Stomach (tissue), 8 donors: ENCODE measurements at regions not wholly inside any gene's neighbourhood (a gene's known extent, or its start where the extent isn't known, plus 50 kb on each side); places are given as distances from the start of the nearest gene placed in this dataset.

Source experiments
- DNase-seq, 2 donors: peaks; one replicate each; pipeline versions ENCODE4 v3.0.0 to v3.0.0-alpha.2; 2013 to 2019
- H3K27ac ChIP-seq, 5 donors: fragments of 200-600 bp in 4 of 5; sonication (generic) in 4 of 5; one replicate each; pipeline ENCODE4 v1.5.1; 2013 to 2019; ENCODE audit warnings: mild to moderate bottlenecking in 1 of 5, moderate library complexity in 1 of 5
- H3K27me3 ChIP-seq, 3 donors: fragments of 200-600 bp; sonication (generic); one replicate each; pipeline ENCODE4 v1.5.1; 2017 to 2019; ENCODE audit warnings: mixed run types in 1 of 3
- H3K36me3 ChIP-seq, 4 donors: fragments of 200-600 bp; sonication (generic); 1 replicate in 3 of 4; 2 replicates in 1 of 4; pipeline ENCODE4 v1.5.1; 2016 to 2019
- H3K4me1 ChIP-seq, 4 donors: fragments of 200-600 bp; sonication (generic); one replicate each; pipeline ENCODE4 v1.5.1; 2016 to 2019
- H3K4me3 ChIP-seq, 4 donors: fragments of 200-600 bp; sonication (generic) in 3 of 4; one replicate each; pipeline ENCODE4 v1.5.1; 2016 to 2019; ENCODE audit warnings: mild to moderate bottlenecking in 1 of 4
- H3K9me3 ChIP-seq, 4 donors: fragments of 200-600 bp; sonication (generic); one replicate each; pipeline ENCODE4 v1.5.1; 2016 to 2019
- CTCF ChIP-seq, 7 experiments: fragments of 450-650 bp in 4 of 7; fragments of 200-600 bp in 3 of 7; sonication (generic) in 3 of 7; IDR thresholded peaks; one replicate each; pipeline ENCODE4 v1.5.1; 2016 to 2019; ENCODE audit warnings: antibody characterized with exemption in 7 of 7, control low read depth in 2 of 7, mild to moderate bottlenecking in 1 of 7
- EP300 ChIP-seq: sonication (generic); formaldehyde crosslinking; IDR thresholded peaks from one replicate; pipeline ENCODE4 v1.6.1; 2017; ENCODE audit warnings: antibody characterized with exemption
- POLR2A ChIP-seq, 4 donors: fragments of 450-650 bp; IDR thresholded peaks; one replicate each; pipeline ENCODE4 v1.6.1; 2016; ENCODE audit warnings: antibody characterized with exemption in 4 of 4, control low read depth in 2 of 4, mild to moderate bottlenecking in 1 of 4, moderate library complexity in 1 of 4
- POLR2AphosphoS5 ChIP-seq, 3 donors: sonication (generic); formaldehyde crosslinking; IDR thresholded peaks; one replicate each; pipeline ENCODE4 v1.6.1; 2016; ENCODE audit warnings: antibody characterized with exemption in 3 of 3
- WGBS, 5 donors: extraction: QIAGEN DNeasy Blood & Tissue Kit in 3 of 5; methylation state at CpG; one replicate each; pipeline versions ENCODE4 v1.1.5 to v1.1.7; 2013 to 2018; 5-methylcytosine and 5-hydroxymethylcytosine counted together
- intact Hi-C: fragments of 100-400 bp; cut with DNase I; formaldehyde crosslinking; loops from one replicate; pipeline ENCODE4 v1.15.1; 2023; ENCODE audit warnings: low total_unique reads
- donor health status: healthy with polysubstance abuse.
- donor health status: Bipolar disorder and iron deficiency.
- donor health status: healthy.

- Histone ChIP-seq H3K9me3 (no peaks in the 10 kb centered on the region), H3K27me3 (no peaks in the 10 kb centered on the region), H3K27ac (no peak overlapping the region), H3K4me1 (peaks cover 0 to 35% (median 18%) of the 10 kb centered on the region in 4 donors), H3K36me3 (no peaks in the 10 kb centered on the region), H3K4me3 (no peak overlapping the region)
- TF ChIP-seq POLR2AphosphoS5 (IDR thresholded peaks at IDR 0.05) (no peak), CTCF (IDR thresholded peaks at IDR 0.05) (no peak), EP300 (no peak), POLR2A (IDR thresholded peaks at IDR 0.05) (no peak)
- WGBS, 5 donors, result 81 to 88% (median 83%) methylated on average over 5 of the region's 5 CpGs
- intact Hi-C loops, result no loop called here
- DNase-seq, result peak in 1 of 2 donors; percentile 7
Measured at GRCh38 chr2:144941743-144942488, 422.0 kb upstream of the ZEB2 start.

GRCh38 chr2:144939590-144939989, 419.7 kb upstream of the ZEB2 start:
- no peaks in the 10 kb centered on the region for H3K27me3 ChIP-seq
- 77 to 83% (median 78%) methylated on average over 5 of the region's 5 CpGs for WGBS, 5 donors
- H3K9me3 ChIP-seq, result no peaks in the 10 kb centered on the region
- H3K36me3 ChIP-seq, result no peaks in the 10 kb centered on the region
- no peak overlapping the region for H3K4me3 ChIP-seq
- peaks cover 0 to 34% (median 18%) of the 10 kb centered on the region in 4 donors for H3K4me1 ChIP-seq
- TF ChIP-seq POLR2A (IDR thresholded peaks at IDR 0.05), result no peak
- intact Hi-C loops, result no loop called here
- no peak overlapping the region for H3K27ac ChIP-seq
- DNase-seq, result no peak

- H3K4me3 ChIP-seq, result no peak overlapping the region
- H3K27me3 ChIP-seq, result no peaks in the 10 kb centered on the region
- peak in 1 of 2 donors; percentile 85 for DNase-seq
- H3K9me3 ChIP-seq, result no peaks in the 10 kb centered on the region
- WGBS, 5 donors, result 27 to 42% (median 30%) methylated on average over 7 of the region's 7 CpGs
- H3K36me3 ChIP-seq, result no peaks in the 10 kb centered on the region
- TF ChIP-seq POLR2A (IDR thresholded peaks at IDR 0.05) (no peak), POLR2AphosphoS5 (IDR thresholded peaks at IDR 0.05) (peak in 1 of 3 donors; percentile 43), CTCF (IDR thresholded peaks at IDR 0.05) (no peak), EP300 (no peak)
- peaks cover 0 to 22% (median 13%) of the 10 kb centered on the region in 4 donors for H3K4me1 ChIP-seq
- peak overlapping the region in 4 of 5 donors; percentile 27 to 74 (median 42) for H3K27ac ChIP-seq
- intact Hi-C loops, result no loop called here
Measured at GRCh38 chr2:144937910-144938709, 418.2 kb upstream of the ZEB2 start.

- intact Hi-C loops, result no loop called here
Measured at GRCh38 chr2:144937066-144937465, 417.1 kb upstream of the ZEB2 start.

More at GRCh38 chr2:144937066-144937465, 417.1 kb upstream of the ZEB2 start:
- no peaks in the 10 kb centered on the region for H3K27me3 ChIP-seq
- H3K36me3 ChIP-seq, result no peaks in the 10 kb centered on the region
- DNase-seq, result no peak
- TF ChIP-seq POLR2A (IDR thresholded peaks at IDR 0.05) (no peak), EP300 (no peak), CTCF (IDR thresholded peaks at IDR 0.05) (no peak), POLR2AphosphoS5 (IDR thresholded peaks at IDR 0.05) (no peak)
- peak overlapping the region in 2 of 5 donors; percentile 41 to 74 for H3K27ac ChIP-seq
- H3K4me1 ChIP-seq, result peaks cover 0 to 19% (median 11%) of the 10 kb centered on the region in 4 donors
- H3K4me3 ChIP-seq, result no peak overlapping the region
- no peaks in the 10 kb centered on the region for H3K9me3 ChIP-seq
